HG03354 (cell line): ENCODE measurements at regions not wholly inside any gene's neighbourhood (a gene's known extent, or its start where the extent isn't known, plus 50 kb on each side); places are given as distances from the start of the nearest gene placed in this dataset.

Source experiments
- ATAC-seq: cut with Tn5 transposase; IDR thresholded peaks from one replicate; pipeline ENCODE4 v1.9.1; 2021; ENCODE audit warnings: mild to moderate bottlenecking; ENCODE audit not compliant: unreplicated experiment, poor library complexity, severe bottlenecking

- ATAC-seq, result no peak
These were observed 923.8 kb upstream of the EEF2KMT start for GRCh38 chr16:6021276-6021943.

GRCh38 chr16:6020162-6020985, 922.8 kb upstream of the EEF2KMT start:
- ATAC-seq, result no peak

DNA sequence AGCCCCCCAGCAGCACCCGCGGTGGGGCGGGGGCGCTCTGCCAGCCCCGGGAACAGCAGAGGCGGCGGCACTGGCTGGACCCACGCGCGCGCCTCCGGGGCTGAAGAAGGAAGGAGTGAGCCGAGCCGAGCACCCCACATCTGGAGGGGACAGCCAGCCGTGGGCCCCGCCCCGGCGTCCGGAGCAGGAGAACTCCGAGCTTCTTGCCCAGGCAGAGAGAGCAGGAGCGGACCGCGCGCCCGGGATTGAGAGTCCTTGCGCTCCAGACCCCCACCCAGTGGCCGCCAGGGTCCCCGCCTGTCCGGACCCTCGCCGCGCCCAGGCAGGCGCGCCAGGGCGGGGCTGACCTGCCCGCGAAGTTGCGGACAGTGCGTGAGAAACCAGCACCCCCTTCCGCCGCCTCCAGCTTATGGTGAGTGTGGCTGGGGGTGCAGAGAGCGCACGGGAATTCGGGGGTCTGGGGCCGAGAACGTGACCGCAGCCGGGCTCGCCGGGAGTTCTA, 921.9 kb upstream of the EEF2KMT start:
- no peak for ATAC-seq

DNA sequence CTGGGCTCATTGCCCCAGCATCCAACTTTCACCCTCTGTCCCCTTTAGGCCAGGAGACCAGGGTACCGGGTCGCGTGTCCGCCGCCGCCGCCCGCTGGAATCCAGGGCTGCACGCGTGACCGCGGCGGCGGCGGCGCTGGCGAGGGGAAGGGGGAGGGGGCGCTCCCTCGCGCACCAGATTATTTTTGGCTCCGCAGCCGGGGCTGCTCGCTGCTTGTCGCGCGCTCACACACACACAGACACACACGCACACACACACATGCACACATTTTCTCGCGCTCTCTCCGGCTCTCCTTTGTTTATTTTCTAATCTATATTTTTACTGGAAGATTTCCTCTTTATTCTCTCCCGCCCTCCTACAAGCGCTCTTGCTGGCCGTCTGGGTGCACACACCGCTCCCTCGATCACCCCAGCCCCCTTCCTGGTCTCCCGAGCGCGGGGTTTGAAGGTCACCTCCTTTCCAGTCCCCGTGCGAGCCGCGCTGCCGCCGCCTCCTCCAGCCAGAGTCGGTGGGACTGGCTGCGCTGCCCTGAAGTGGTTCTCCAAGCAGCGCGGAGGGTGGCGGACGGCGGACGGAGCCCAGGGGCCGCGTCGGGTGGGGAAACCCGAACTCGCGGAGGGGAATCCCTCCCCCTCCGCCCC, 921.4 kb upstream of the EEF2KMT start:
- ATAC-seq, result no peak

- no peak for ATAC-seq
These were observed 919.1 kb upstream of the EEF2KMT start for GRCh38 chr16:6016530-6017184.

GRCh38 chr16:6012716-6013115, 915.1 kb upstream of the EEF2KMT start:
- ATAC-seq, result no peak

GRCh38 chr16:6009151-6009550, 911.6 kb upstream of the EEF2KMT start:
- ATAC-seq, result no peak

GRCh38 chr16:6008670-6009069, 911.1 kb upstream of the EEF2KMT start:
- no peak for ATAC-seq

GRCh38 chr16:5993356-5993755, 895.8 kb upstream of the EEF2KMT start:
- ATAC-seq, result no peak

GRCh38 chr16:5982979-5983378, 885.4 kb upstream of the EEF2KMT start:
- no peak for ATAC-seq

GRCh38 chr16:5979905-5980550, 882.4 kb upstream of the EEF2KMT start:
- ATAC-seq, result no peak

GRCh38 chr16:5977329-5977728, 879.7 kb upstream of the EEF2KMT start:
- ATAC-seq, result no peak

- ATAC-seq, result no peak
These were observed 875.2 kb upstream of the EEF2KMT start for GRCh38 chr16:5972747-5973146.

DNA sequence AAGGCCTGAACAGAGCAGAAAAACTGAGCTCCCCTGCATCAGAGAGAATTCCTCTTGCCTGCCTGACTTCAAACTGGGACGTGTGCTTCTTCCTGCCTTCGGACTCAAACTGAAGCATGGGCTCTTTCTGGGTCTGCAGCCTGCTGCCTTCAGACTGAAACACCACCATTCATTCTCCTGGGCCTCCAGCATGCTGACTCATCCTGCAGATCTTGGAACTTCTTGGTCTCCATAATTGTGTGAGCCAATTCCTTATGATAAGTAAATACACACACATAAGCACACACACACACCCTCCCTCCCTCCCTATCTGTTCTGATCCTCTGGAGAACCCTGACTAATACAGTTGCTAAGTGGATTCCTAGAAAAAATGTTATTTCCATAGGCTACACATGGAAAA, 874.3 kb upstream of the EEF2KMT start:
- no peak for ATAC-seq

GRCh38 chr16:5971106-5971505, 873.5 kb upstream of the EEF2KMT start:
- no peak for ATAC-seq

- ATAC-seq, result no peak
These were observed 868.4 kb upstream of the EEF2KMT start for GRCh38 chr16:5966004-5966403.

GRCh38 chr16:5965321-5965720, 867.7 kb upstream of the EEF2KMT start:
- no peak for ATAC-seq

DNA sequence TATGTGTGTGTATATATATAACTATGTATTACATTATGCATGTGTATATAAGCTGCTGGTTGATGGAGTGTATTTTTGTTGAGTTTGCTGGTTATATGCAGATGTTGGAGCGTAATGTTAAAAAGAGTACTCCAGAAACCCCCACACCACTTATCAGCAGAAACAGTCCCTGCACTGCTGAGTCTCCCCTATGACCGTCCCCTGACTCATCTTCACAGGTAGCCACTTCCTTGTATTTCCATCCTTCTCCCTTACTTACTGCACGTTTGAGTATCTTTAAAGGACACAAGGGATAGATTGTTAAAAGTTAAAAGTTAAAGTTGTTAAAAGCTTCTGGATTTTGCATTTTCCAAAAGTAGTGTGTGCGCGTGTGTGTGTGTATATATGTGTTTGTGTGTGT, 853.9 kb upstream of the EEF2KMT start:
- ATAC-seq, result no peak

GRCh38 chr16:5944971-5945370, 847.4 kb upstream of the EEF2KMT start:
- ATAC-seq, result no peak

- ATAC-seq, result no peak
These were observed 841.0 kb upstream of the EEF2KMT start for GRCh38 chr16:5938607-5939006.
